Vagina (tissue), 2 donors: ENCODE measurements at regions not wholly inside any gene's neighbourhood (a gene's known extent, or its start where the extent isn't known, plus 50 kb on each side); places are given as distances from the start of the nearest gene placed in this dataset.

ENCODE experiments used
- DNase-seq, 2 donors: peaks; one replicate each; pipeline ENCODE4 v3.0.0-alpha.2; 2017; ENCODE audit errors: extremely low spot score in 2 of 2
- H3K27ac ChIP-seq: fragments of 200-600 bp; sonication (generic); one replicate; pipeline ENCODE4 v1.5.1; 2019
- H3K27me3 ChIP-seq: fragments of 200-600 bp; sonication (generic); one replicate; pipeline ENCODE4 v1.5.1; 2019
- H3K36me3 ChIP-seq, 2 donors: fragments of 200-600 bp; sonication (generic); one replicate each; pipeline ENCODE4 v1.5.1; 2017 to 2019
- H3K4me1 ChIP-seq: fragments of 200-600 bp; sonication (generic); one replicate; pipeline ENCODE4 v1.5.1; 2019
- H3K4me3 ChIP-seq, 2 donors: fragments of 200-600 bp; sonication (generic); 1 replicate in 1 of 2; 2 replicates in 1 of 2; pipeline ENCODE4 v1.5.1; 2016 to 2019
- H3K9me3 ChIP-seq: fragments of 200-600 bp; sonication (generic); one replicate; pipeline ENCODE4 v1.5.1; 2019
- CTCF ChIP-seq, 3 experiments: fragments of 450-650 bp in 2 of 3; fragments of 200-600 bp in 1 of 3; sonication (generic) in 1 of 3; IDR thresholded peaks; one replicate each; pipeline ENCODE4 v1.5.1; 2017 to 2019; ENCODE audit warnings: antibody characterized with exemption in 3 of 3, mild to moderate bottlenecking in 2 of 3, moderate library complexity in 2 of 3
- POLR2A ChIP-seq, 2 donors: fragments of 450-650 bp; IDR thresholded peaks; one replicate each; pipeline ENCODE4 v1.6.1; 2017; ENCODE audit warnings: antibody characterized with exemption in 2 of 2, mild to moderate bottlenecking in 2 of 2, moderate library complexity in 2 of 2
- POLR2AphosphoS5 ChIP-seq, 2 donors: sonication (generic); formaldehyde crosslinking; IDR thresholded peaks; one replicate each; pipeline ENCODE4 v1.9.0; 2017; ENCODE audit warnings: antibody characterized with exemption in 2 of 2, mild to moderate bottlenecking in 2 of 2, low read depth in 1 of 2; ENCODE audit not compliant: insufficient read depth in 1 of 2
- intact Hi-C: fragments of 100-400 bp; cut with DNase I; formaldehyde crosslinking; loops from one replicate; pipeline ENCODE4 v1.15.1; 2023

GRCh38 chrX:147733369-147733768 is 178.3 kb upstream of the FMR1 start:
- DNase-seq: no peak
- Histone ChIP-seq H3K27ac (no peak overlapping the region), H3K27me3 (no peaks in the 10 kb centered on the region), H3K9me3 (no peaks in the 10 kb centered on the region), H3K4me1 (no peaks in the 10 kb centered on the region), H3K4me3 (no peak overlapping the region), H3K36me3 (no peaks in the 10 kb centered on the region)
- no peak for TF ChIP-seq POLR2AphosphoS5 (IDR thresholded peaks at IDR 0.05; ENCODE audit: insufficient read depth in 1 of 2, low read depth in 1 of 2)
- no peak for TF ChIP-seq CTCF (IDR thresholded peaks at IDR 0.05)
- no peak for TF ChIP-seq POLR2A (IDR thresholded peaks at IDR 0.05)
- intact Hi-C loops: no loop called here

GRCh38 chrX:147735364-147735763 is 176.4 kb upstream of the FMR1 start:
- no peak overlapping the region for H3K4me3 ChIP-seq
- H3K9me3 ChIP-seq: no peaks in the 10 kb centered on the region
- no peak for DNase-seq
- TF ChIP-seq CTCF (IDR thresholded peaks at IDR 0.05) (no peak), POLR2AphosphoS5 (IDR thresholded peaks at IDR 0.05; ENCODE audit: insufficient read depth in 1 of 2, low read depth in 1 of 2) (no peak), POLR2A (IDR thresholded peaks at IDR 0.05) (no peak)
- H3K27me3 ChIP-seq: no peaks in the 10 kb centered on the region
- no peaks in the 10 kb centered on the region for H3K4me1 ChIP-seq
- no peak overlapping the region for H3K27ac ChIP-seq
- no peaks in the 10 kb centered on the region for H3K36me3 ChIP-seq
- intact Hi-C loops: no loop called here

- Histone ChIP-seq H3K27me3 (no peaks in the 10 kb centered on the region), H3K36me3 (no peaks in the 10 kb centered on the region), H3K27ac (no peak overlapping the region), H3K4me1 (no peaks in the 10 kb centered on the region), H3K9me3 (no peaks in the 10 kb centered on the region), H3K4me3 (no peak overlapping the region)
- TF ChIP-seq CTCF (IDR thresholded peaks at IDR 0.05) (no peak), POLR2AphosphoS5 (IDR thresholded peaks at IDR 0.05; ENCODE audit: insufficient read depth in 1 of 2, low read depth in 1 of 2) (no peak), POLR2A (IDR thresholded peaks at IDR 0.05) (no peak)
- intact Hi-C loops: no loop called here
- no peak for DNase-seq
Measured at GRCh38 chrX:147736045-147736444, 175.7 kb upstream of the FMR1 start.

- no peak for DNase-seq
- no peak for TF ChIP-seq CTCF (IDR thresholded peaks at IDR 0.05)
- TF ChIP-seq POLR2AphosphoS5 (IDR thresholded peaks at IDR 0.05; ENCODE audit: insufficient read depth in 1 of 2, low read depth in 1 of 2): no peak
- no peak for TF ChIP-seq POLR2A (IDR thresholded peaks at IDR 0.05)
- Histone ChIP-seq H3K27me3 (no peaks in the 10 kb centered on the region), H3K9me3 (no peaks in the 10 kb centered on the region), H3K4me1 (no peaks in the 10 kb centered on the region), H3K27ac (no peak overlapping the region), H3K4me3 (no peak overlapping the region), H3K36me3 (no peaks in the 10 kb centered on the region)
- intact Hi-C loops: no loop called here
Measured at GRCh38 chrX:147737690-147738089, 174.0 kb upstream of the FMR1 start.

GRCh38 chrX:147738265-147738664 is 173.5 kb upstream of the FMR1 start:
- H3K9me3 ChIP-seq: no peaks in the 10 kb centered on the region
- TF ChIP-seq POLR2A (IDR thresholded peaks at IDR 0.05): no peak
- no peak for TF ChIP-seq POLR2AphosphoS5 (IDR thresholded peaks at IDR 0.05; ENCODE audit: insufficient read depth in 1 of 2, low read depth in 1 of 2)
- no peak for TF ChIP-seq CTCF (IDR thresholded peaks at IDR 0.05)
- H3K27me3 ChIP-seq: no peaks in the 10 kb centered on the region
- no peak for DNase-seq
- H3K27ac ChIP-seq: no peak overlapping the region
- no peaks in the 10 kb centered on the region for H3K36me3 ChIP-seq
- H3K4me3 ChIP-seq: no peak overlapping the region
- intact Hi-C loops: no loop called here
- H3K4me1 ChIP-seq: no peaks in the 10 kb centered on the region
